ENCODE measurements at regions not wholly inside any gene's neighbourhood (a gene's known extent, or its start where the extent isn't known, plus 50 kb on each side); places are given as distances from the start of the nearest gene placed in this dataset.

GRCh38 chr5:96065685-96066385 is 104.2 kb upstream of the ELL2 start:
- Histone ChIP-seq H3K4me3 (ENCODE audit: low read length) (no peak overlapping the region), H3K27ac (ENCODE audit: low read length) (no peak overlapping the region), H3K36me3 (ENCODE audit: insufficient read depth, low read depth, low read length) (no peaks in the 10 kb centered on the region), H3K4me1 (ENCODE audit: insufficient read depth, low read length) (peaks cover 13% of the 10 kb centered on the region), H3K27me3 (ENCODE audit: insufficient read depth, low read length) (no peaks in the 10 kb centered on the region), H3K9ac (ENCODE audit: low read depth, low read length) (no peak overlapping the region), H3K9me3 (ENCODE audit: insufficient read depth, low read depth, low read length) (no peaks in the 10 kb centered on the region)

GRCh38 chr5:96064877-96065276 is 103.2 kb upstream of the ELL2 start:
- Histone ChIP-seq H3K27ac (ENCODE audit: low read length) (no peak overlapping the region), H3K9me3 (ENCODE audit: insufficient read depth, low read depth, low read length) (no peaks in the 10 kb centered on the region), H3K27me3 (ENCODE audit: insufficient read depth, low read length) (no peaks in the 10 kb centered on the region), H3K36me3 (ENCODE audit: insufficient read depth, low read depth, low read length) (no peaks in the 10 kb centered on the region), H3K4me1 (ENCODE audit: insufficient read depth, low read length) (peaks cover 13% of the 10 kb centered on the region), H3K9ac (ENCODE audit: low read depth, low read length) (no peak overlapping the region), H3K4me3 (ENCODE audit: low read length) (no peak overlapping the region)

GRCh38 chr5:96062836-96063235 is 101.2 kb upstream of the ELL2 start:
- no peaks in the 10 kb centered on the region for H3K36me3 ChIP-seq (ENCODE audit: insufficient read depth, low read depth, low read length)
- H3K4me3 ChIP-seq (ENCODE audit: low read length): no peak overlapping the region
- H3K4me1 ChIP-seq (ENCODE audit: insufficient read depth, low read length): peaks cover 13% of the 10 kb centered on the region
- H3K27me3 ChIP-seq (ENCODE audit: insufficient read depth, low read length): no peaks in the 10 kb centered on the region
- no peak overlapping the region for H3K27ac ChIP-seq (ENCODE audit: low read length)
- no peaks in the 10 kb centered on the region for H3K9me3 ChIP-seq (ENCODE audit: insufficient read depth, low read depth, low read length)
- H3K9ac ChIP-seq (ENCODE audit: low read depth, low read length): no peak overlapping the region

GRCh38 chr5:96058084-96058483 is 96.4 kb upstream of the ELL2 start:
- Histone ChIP-seq H3K9ac (ENCODE audit: low read depth, low read length) (no peak overlapping the region), H3K27me3 (ENCODE audit: insufficient read depth, low read length) (no peaks in the 10 kb centered on the region), H3K9me3 (ENCODE audit: insufficient read depth, low read depth, low read length) (no peaks in the 10 kb centered on the region), H3K4me1 (ENCODE audit: insufficient read depth, low read length) (no peaks in the 10 kb centered on the region), H3K4me3 (ENCODE audit: low read length) (no peak overlapping the region), H3K36me3 (ENCODE audit: insufficient read depth, low read depth, low read length) (no peaks in the 10 kb centered on the region), H3K27ac (ENCODE audit: low read length) (no peak overlapping the region)

- Histone ChIP-seq H3K36me3 (ENCODE audit: insufficient read depth, low read depth, low read length) (no peaks in the 10 kb centered on the region), H3K4me3 (ENCODE audit: low read length) (no peak overlapping the region), H3K4me1 (ENCODE audit: insufficient read depth, low read length) (no peaks in the 10 kb centered on the region; the same call in 1 of the 2 replicates), H3K9ac (ENCODE audit: low read depth, low read length) (no peak overlapping the region), H3K27ac (ENCODE audit: low read length) (no peak overlapping the region), H3K27me3 (ENCODE audit: insufficient read depth, low read length) (no peaks in the 10 kb centered on the region), H3K9me3 (ENCODE audit: insufficient read depth, low read depth, low read length) (no peaks in the 10 kb centered on the region)
These were observed 92.8 kb upstream of the ELL2 start for GRCh38 chr5:96054311-96055030.

GRCh38 chr5:96053063-96053735 is 91.5 kb upstream of the ELL2 start:
- no peak overlapping the region for H3K27ac ChIP-seq (ENCODE audit: low read length)
- H3K27me3 ChIP-seq (ENCODE audit: insufficient read depth, low read length): no peaks in the 10 kb centered on the region
- no peak overlapping the region for H3K9ac ChIP-seq (ENCODE audit: low read depth, low read length)
- H3K9me3 ChIP-seq (ENCODE audit: insufficient read depth, low read depth, low read length): no peaks in the 10 kb centered on the region
- H3K4me1 ChIP-seq (ENCODE audit: insufficient read depth, low read length): no peaks in the 10 kb centered on the region; the same call in 1 of the 2 replicates
- no peak overlapping the region for H3K4me3 ChIP-seq (ENCODE audit: low read length)
- H3K36me3 ChIP-seq (ENCODE audit: insufficient read depth, low read depth, low read length): no peaks in the 10 kb centered on the region

GRCh38 chr5:96052374-96052773 is 90.7 kb upstream of the ELL2 start:
- no peaks in the 10 kb centered on the region for H3K9me3 ChIP-seq (ENCODE audit: insufficient read depth, low read depth, low read length)
- no peak overlapping the region for H3K4me3 ChIP-seq (ENCODE audit: low read length)

GRCh38 chr5:96051401-96051830 is 89.8 kb upstream of the ELL2 start:
- no peaks in the 10 kb centered on the region for H3K36me3 ChIP-seq (ENCODE audit: insufficient read depth, low read depth, low read length)
- H3K27ac ChIP-seq (ENCODE audit: low read length): no peak overlapping the region
- no peak overlapping the region for H3K4me3 ChIP-seq (ENCODE audit: low read length)
- no peaks in the 10 kb centered on the region; the same call in 1 of the 2 replicates for H3K4me1 ChIP-seq (ENCODE audit: insufficient read depth, low read length)
- H3K9ac ChIP-seq (ENCODE audit: low read depth, low read length): no peak overlapping the region
- H3K27me3 ChIP-seq (ENCODE audit: insufficient read depth, low read length): no peaks in the 10 kb centered on the region
- no peaks in the 10 kb centered on the region for H3K9me3 ChIP-seq (ENCODE audit: insufficient read depth, low read depth, low read length)

More at GRCh38 chr5:96052374-96052773, 90.7 kb upstream of the ELL2 start:
- no peaks in the 10 kb centered on the region for H3K27me3 ChIP-seq (ENCODE audit: insufficient read depth, low read length)
- H3K27ac ChIP-seq (ENCODE audit: low read length): no peak overlapping the region
- no peaks in the 10 kb centered on the region; the same call in 1 of the 2 replicates for H3K4me1 ChIP-seq (ENCODE audit: insufficient read depth, low read length)
- H3K36me3 ChIP-seq (ENCODE audit: insufficient read depth, low read depth, low read length): no peaks in the 10 kb centered on the region
- no peak overlapping the region for H3K9ac ChIP-seq (ENCODE audit: low read depth, low read length)

- no peaks in the 10 kb centered on the region for H3K9me3 ChIP-seq (ENCODE audit: insufficient read depth, low read depth, low read length)
- H3K27me3 ChIP-seq (ENCODE audit: insufficient read depth, low read length): no peaks in the 10 kb centered on the region
- no peak overlapping the region for H3K9ac ChIP-seq (ENCODE audit: low read depth, low read length)
- no peaks in the 10 kb centered on the region; the same call in 1 of the 2 replicates for H3K4me1 ChIP-seq (ENCODE audit: insufficient read depth, low read length)
- no peak overlapping the region for H3K4me3 ChIP-seq (ENCODE audit: low read length)
- no peak overlapping the region for H3K27ac ChIP-seq (ENCODE audit: low read length)
- no peaks in the 10 kb centered on the region for H3K36me3 ChIP-seq (ENCODE audit: insufficient read depth, low read depth, low read length)
These were observed 88.7 kb upstream of the ELL2 start for GRCh38 chr5:96050273-96050880.

- Histone ChIP-seq H3K4me3 (ENCODE audit: low read length) (no peak overlapping the region), H3K4me1 (ENCODE audit: insufficient read depth, low read length) (no peaks in the 10 kb centered on the region; the same call in 1 of the 2 replicates), H3K36me3 (ENCODE audit: insufficient read depth, low read depth, low read length) (no peaks in the 10 kb centered on the region), H3K9ac (ENCODE audit: low read depth, low read length) (no peak overlapping the region), H3K27ac (ENCODE audit: low read length) (no peak overlapping the region), H3K27me3 (ENCODE audit: insufficient read depth, low read length) (no peaks in the 10 kb centered on the region), H3K9me3 (ENCODE audit: insufficient read depth, low read depth, low read length) (no peaks in the 10 kb centered on the region)
These were observed 88.0 kb upstream of the ELL2 start for GRCh38 chr5:96049398-96050272.

- no peaks in the 10 kb centered on the region for H3K9me3 ChIP-seq (ENCODE audit: insufficient read depth, low read depth, low read length)
- no peak overlapping the region for H3K4me3 ChIP-seq (ENCODE audit: low read length)
- no peaks in the 10 kb centered on the region for H3K36me3 ChIP-seq (ENCODE audit: insufficient read depth, low read depth, low read length)
- H3K27me3 ChIP-seq (ENCODE audit: insufficient read depth, low read length): no peaks in the 10 kb centered on the region
- H3K27ac ChIP-seq (ENCODE audit: low read length): no peak overlapping the region
- H3K4me1 ChIP-seq (ENCODE audit: insufficient read depth, low read length): no peaks in the 10 kb centered on the region; the same call in 1 of the 2 replicates
- H3K9ac ChIP-seq (ENCODE audit: low read depth, low read length): no peak overlapping the region
These were observed 87.1 kb upstream of the ELL2 start for GRCh38 chr5:96048763-96049162.
